ENCODE measurements at regions not wholly inside any gene's neighbourhood (a gene's known extent, or its start where the extent isn't known, plus 50 kb on each side); places are given as distances from the start of the nearest gene placed in this dataset.

- WGBS (ENCODE audit: extremely low coverage, insufficient read length, low lambda C conversion rate) = no CpG with 5 or more reads among the region's 7 CpGs
- Histone ChIP-seq H3K79me1 (ENCODE audit: insufficient read depth, low read depth, low read length, poor library complexity, severe bottlenecking) (no peaks in the 10 kb centered on the region), H2AK5ac (ENCODE audit: insufficient read length, low read length) (no peak overlapping the region), H3K4me1 (ENCODE audit: insufficient read depth, low read length) (peaks cover 10% of the 10 kb centered on the region; the same call in 1 of the 2 replicates), H3K18ac (ENCODE audit: insufficient read length, low read depth, low read length) (no peak overlapping the region), H3K27ac (ENCODE audit: insufficient read length, low read depth, low read length) (no peak overlapping the region), H4K8ac (replicated peaks; ENCODE audit: insufficient read length, low read depth, low read length) (no peak overlapping the region), H4K5ac (ENCODE audit: insufficient read length, low read depth, low read length) (no peak overlapping the region), H2BK20ac (ENCODE audit: low read depth, low read length, poor library complexity, severe bottlenecking) (no peak overlapping the region), H4K91ac (ENCODE audit: insufficient read length, low read depth, low read length) (no peak overlapping the region), H2AFZ (ENCODE audit: low read length) (no peak overlapping the region), H3K4ac (ENCODE audit: low read depth, low read length) (no peak overlapping the region), H2BK5ac (ENCODE audit: insufficient read length, low read length) (no peak overlapping the region), H3K79me2 (ENCODE audit: insufficient read depth, low read length) (no peaks in the 10 kb centered on the region), H3K4me2 (ENCODE audit: insufficient read depth, insufficient read length, low read length) (no peak overlapping the region), H2BK12ac (ENCODE audit: insufficient read length, low read depth, low read length) (no peak overlapping the region), H3K9ac (ENCODE audit: extremely low read depth, insufficient read length, low read length) (no peak overlapping the region), H3K23ac (ENCODE audit: insufficient read length, low read depth, low read length) (no peak overlapping the region), H2BK120ac (ENCODE audit: low read depth, low read length, poor library complexity, severe bottlenecking) (no peak overlapping the region), H4K20me1 (ENCODE audit: control insufficient read depth, insufficient read depth, insufficient read length) (no peaks in the 10 kb centered on the region), H3K23me2 (ENCODE audit: insufficient read length, low read depth, low read length, poor library complexity, severe bottlenecking) (no peaks in the 10 kb centered on the region), H3K27me3 (ENCODE audit: insufficient read depth, low read length) (no peaks in the 10 kb centered on the region), H3K56ac (ENCODE audit: insufficient read length, low read depth, low read length) (no peak overlapping the region), H3T11ph (ENCODE audit: low read length) (no peak overlapping the region), H3K9me3 (ENCODE audit: control insufficient read depth, low read depth, low read length) (no peaks in the 10 kb centered on the region), H2BK15ac (ENCODE audit: low read depth, low read length) (no peak overlapping the region), H3K14ac (ENCODE audit: insufficient read depth, low read length) (no peak overlapping the region)
- no peak for DNase-seq
- peaks cover 37 to 39% of the 10 kb centered on the region in 2 experiments for H3K4me1 Mint-ChIP-seq
- H3K27ac Mint-ChIP-seq = no peak overlapping the region; a peak in 1 of 7 replicates
- H3K4me3 Mint-ChIP-seq = no peak overlapping the region
- H3K27me3 Mint-ChIP-seq (ENCODE audit: low read depth) = no peaks in the 10 kb centered on the region
- peaks cover 9 to 10% of the 10 kb centered on the region in 2 experiments; a peak in 4 of 5 replicates for H3K9me3 Mint-ChIP-seq
- H3K36me3 Mint-ChIP-seq (ENCODE audit: insufficient read depth in 1 of 3, low read depth in 3 of 3) = peaks cover 9 to 16% (median 13%) of the 10 kb centered on the region in 3 experiments
- TF ChIP-seq CTCF (conservative IDR thresholded peaks at IDR 0.05) = no peak
Measured at GRCh38 chr3:152606146-152606545, 228.8 kb upstream of the P2RY1 start.

All from H9 (cell line).